ENCODE measurements at regions not wholly inside any gene's neighbourhood (a gene's known extent, or its start where the extent isn't known, plus 50 kb on each side); places are given as distances from the start of the nearest gene placed in this dataset.

- no peak for TF ChIP-seq PATZ1 (CRISPR knock-in tag; IDR thresholded peaks at IDR 0.05; ENCODE audit: borderline replicate concordance)
- TF ChIP-seq CSRNP3 (CRISPR knock-in tag; IDR thresholded peaks at IDR 0.05): no peak
- no peak for ATAC-seq
Observed at GRCh38 chr6:14202947-14203346, 85.4 kb downstream of the CD83 start.

- no peak for TF ChIP-seq PPARA (CRISPR knock-in tag; IDR thresholded peaks at IDR 0.05; ENCODE audit: borderline replicate concordance)
- TF ChIP-seq CREB5 (CRISPR knock-in tag; IDR thresholded peaks at IDR 0.05; ENCODE audit: low read depth): no peak
- no peak for TF ChIP-seq TOX (CRISPR knock-in tag; IDR thresholded peaks at IDR 0.05; ENCODE audit: borderline replicate concordance)
- no peak for TF ChIP-seq RARB (CRISPR knock-in tag; IDR thresholded peaks at IDR 0.05)
- TF ChIP-seq ZNF8 (CRISPR knock-in tag; IDR thresholded peaks at IDR 0.05): no peak
- TF ChIP-seq ESRRG (CRISPR knock-in tag; IDR thresholded peaks at IDR 0.05): no peak
- TF ChIP-seq OSR1 (CRISPR knock-in tag; IDR thresholded peaks at IDR 0.05): no peak
- no peak for TF ChIP-seq ZNF70 (CRISPR knock-in tag; IDR thresholded peaks at IDR 0.05)
- TF ChIP-seq POU6F1 (CRISPR knock-in tag; IDR thresholded peaks at IDR 0.05; ENCODE audit: borderline replicate concordance, low read depth): no peak
- TF ChIP-seq ZFP3 (CRISPR knock-in tag; IDR thresholded peaks at IDR 0.05): no peak
- TF ChIP-seq SNAI2 (CRISPR knock-in tag; IDR thresholded peaks at IDR 0.05): no peak
- no peak for TF ChIP-seq ZC3H10 (CRISPR knock-in tag; IDR thresholded peaks at IDR 0.05)
- TF ChIP-seq GLIS3 (CRISPR knock-in tag; IDR thresholded peaks at IDR 0.05): no peak
- TF ChIP-seq PATZ1 (CRISPR knock-in tag; IDR thresholded peaks at IDR 0.05; ENCODE audit: borderline replicate concordance): no peak
- no peak for ATAC-seq
Observed at GRCh38 chr6:14206391-14206790, 88.8 kb downstream of the CD83 start.

GRCh38 chr6:14207448-14207847, 89.9 kb downstream of the CD83 start:
- TF ChIP-seq TCF4 (CRISPR knock-in tag; IDR thresholded peaks at IDR 0.05; ENCODE audit: borderline replicate concordance) (no peak), TSHZ2 (CRISPR knock-in tag; IDR thresholded peaks at IDR 0.05) (no peak), PATZ1 (CRISPR knock-in tag; IDR thresholded peaks at IDR 0.05; ENCODE audit: borderline replicate concordance) (no peak), POU6F1 (CRISPR knock-in tag; IDR thresholded peaks at IDR 0.05; ENCODE audit: borderline replicate concordance, low read depth) (no peak), TOX (CRISPR knock-in tag; IDR thresholded peaks at IDR 0.05; ENCODE audit: borderline replicate concordance) (no peak), CSRNP3 (CRISPR knock-in tag; IDR thresholded peaks at IDR 0.05) (no peak), ESRRG (CRISPR knock-in tag; IDR thresholded peaks at IDR 0.05) (no peak), ARNTL (CRISPR knock-in tag; IDR thresholded peaks at IDR 0.05; ENCODE audit: borderline replicate concordance, low read depth) (no peak), ZC3H10 (CRISPR knock-in tag; IDR thresholded peaks at IDR 0.05) (no peak), CSDC2 (CRISPR knock-in tag; IDR thresholded peaks at IDR 0.05) (no peak), ZNF70 (CRISPR knock-in tag; IDR thresholded peaks at IDR 0.05) (no peak), ZFP3 (CRISPR knock-in tag; IDR thresholded peaks at IDR 0.05) (no peak), SNAI2 (CRISPR knock-in tag; IDR thresholded peaks at IDR 0.05) (no peak), GLIS3 (CRISPR knock-in tag; IDR thresholded peaks at IDR 0.05) (no peak)
- ATAC-seq: no peak
